PC-9 (cell line): ENCODE measurements at regions not wholly inside any gene's neighbourhood (a gene's known extent, or its start where the extent isn't known, plus 50 kb on each side); places are given as distances from the start of the nearest gene placed in this dataset.

Experiments
- EZH2 ChIP-seq: fragments of 200-600 bp; sonication (generic); IDR thresholded peaks from 2 replicates; pipeline ENCODE4 v1.8.0; 2017; ENCODE audit warnings: antibody characterized with exemption, low read depth
- TF ChIP-seq, protein P1 (sequence below): fragments of 200-600 bp; sonication (generic); conservative IDR thresholded peaks from 2 replicates; pipeline ENCODE4 v1.6.1; 2017; ENCODE audit warnings: mixed run types, antibody characterized with exemption, mild to moderate bottlenecking, moderate library complexity

GRCh38 chr18:60889442-60889841 is 443.8 kb upstream of the CDH20 start:
- TF ChIP-seq, protein P1, sequence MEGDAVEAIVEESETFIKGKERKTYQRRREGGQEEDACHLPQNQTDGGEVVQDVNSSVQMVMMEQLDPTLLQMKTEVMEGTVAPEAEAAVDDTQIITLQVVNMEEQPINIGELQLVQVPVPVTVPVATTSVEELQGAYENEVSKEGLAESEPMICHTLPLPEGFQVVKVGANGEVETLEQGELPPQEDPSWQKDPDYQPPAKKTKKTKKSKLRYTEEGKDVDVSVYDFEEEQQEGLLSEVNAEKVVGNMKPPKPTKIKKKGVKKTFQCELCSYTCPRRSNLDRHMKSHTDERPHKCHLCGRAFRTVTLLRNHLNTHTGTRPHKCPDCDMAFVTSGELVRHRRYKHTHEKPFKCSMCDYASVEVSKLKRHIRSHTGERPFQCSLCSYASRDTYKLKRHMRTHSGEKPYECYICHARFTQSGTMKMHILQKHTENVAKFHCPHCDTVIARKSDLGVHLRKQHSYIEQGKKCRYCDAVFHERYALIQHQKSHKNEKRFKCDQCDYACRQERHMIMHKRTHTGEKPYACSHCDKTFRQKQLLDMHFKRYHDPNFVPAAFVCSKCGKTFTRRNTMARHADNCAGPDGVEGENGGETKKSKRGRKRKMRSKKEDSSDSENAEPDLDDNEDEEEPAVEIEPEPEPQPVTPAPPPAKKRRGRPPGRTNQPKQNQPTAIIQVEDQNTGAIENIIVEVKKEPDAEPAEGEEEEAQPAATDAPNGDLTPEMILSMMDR: no peak
- no peak for TF ChIP-seq EZH2
